ENCODE measurements at regions not wholly inside any gene's neighbourhood (a gene's known extent, or its start where the extent isn't known, plus 50 kb on each side); places are given as distances from the start of the nearest gene placed in this dataset.

- H3K9ac ChIP-seq (ENCODE audit: low read length) = no peak overlapping the region
- intact Hi-C loops (cut with micrococcal nuclease) = no loop called here
- H3K27ac ChIP-seq (ENCODE audit: low read length in 2 of 2) = no peak overlapping the region
- H3K27me3 ChIP-seq (replicated peaks in 1 of 4; ENCODE audit: control extremely low read depth in 1 of 4, control insufficient read depth in 3 of 4, insufficient read depth in 4 of 4, low read length in 3 of 4) = no peaks in the 10 kb centered on the region
- no peak for TF ChIP-seq EZH2 (IDR thresholded peaks at IDR 0.05; ENCODE audit: borderline replicate concordance, insufficient read depth, low read depth, low read length, poor library complexity, severe bottlenecking)
- no peak for TF ChIP-seq CTCF (IDR thresholded peaks at IDR 0.05)
- H3K9me3 ChIP-seq (ENCODE audit: control extremely low read depth in 1 of 3, control insufficient read depth in 2 of 3, insufficient read depth in 1 of 3, low read length in 2 of 3) = peaks cover 0 to under 1% (median 0%) of the 10 kb centered on the region in 3 donors
- no peaks in the 10 kb centered on the region for H3K4me1 ChIP-seq (ENCODE audit: control insufficient read depth in 2 of 2, insufficient read depth in 2 of 2, low read length in 2 of 2)
- no peaks in the 10 kb centered on the region for H3K36me3 ChIP-seq (replicated peaks in 1 of 2; ENCODE audit: control extremely low read depth in 1 of 2, control insufficient read depth in 1 of 2, extremely low read depth in 1 of 2, insufficient read depth in 2 of 2, low read length in 1 of 2)
- no peaks in the 10 kb centered on the region for H4K20me1 ChIP-seq (ENCODE audit: control insufficient read depth, insufficient read depth, low read length, poor library complexity, severe bottlenecking)
- no peak overlapping the region for H3K4me3 ChIP-seq (ENCODE audit: control extremely low read depth in 1 of 5, extremely low read depth in 1 of 5, insufficient read depth in 1 of 5, low read depth in 2 of 5, low read length in 4 of 5)
- POLR2A ChIA-PET = no interaction called here
- H3K9me3 Mint-ChIP-seq (ENCODE audit: insufficient read depth) = no peaks in the 10 kb centered on the region
- no peak overlapping the region for H3K27ac Mint-ChIP-seq
- no peaks in the 10 kb centered on the region for H3K4me1 Mint-ChIP-seq
- no peaks in the 10 kb centered on the region for H3K27me3 Mint-ChIP-seq
- H3K4me3 Mint-ChIP-seq = no peak overlapping the region
- 51% methylated on average over 5 of the region's 7 CpGs for WGBS (ENCODE audit: insufficient coverage)
- ATAC-seq (ENCODE audit: low read depth) (no peak), DNase-seq (no peak)
- no peak overlapping the region for H2AFZ ChIP-seq (ENCODE audit: insufficient read depth, low read depth, low read length, poor library complexity, severe bottlenecking)
- no peak overlapping the region for H3K4me2 ChIP-seq (replicated peaks; ENCODE audit: low read depth, low read length, poor library complexity, severe bottlenecking)
- H3K79me2 ChIP-seq (ENCODE audit: control insufficient read depth, insufficient read depth, low read length) = no peaks in the 10 kb centered on the region
- CTCF ChIA-PET = no interaction called here
Measured at GRCh38 chr12:127108360-127109215, 1158.4 kb upstream of the TMEM132C start.

GRCh38 chr12:127113945-127114344 lies 1153.0 kb upstream of the TMEM132C start:
- no peak for ATAC-seq (ENCODE audit: low read depth)
- H3K79me2 ChIP-seq (ENCODE audit: control insufficient read depth, insufficient read depth, low read length) = no peaks in the 10 kb centered on the region
- no peaks in the 10 kb centered on the region for H3K27me3 Mint-ChIP-seq

More at GRCh38 chr12:127113945-127114344, 1153.0 kb upstream of the TMEM132C start:
- ChIA-PET CTCF (no interaction called here), POLR2A (no interaction called here)
- Histone ChIP-seq H2AFZ (ENCODE audit: insufficient read depth, low read depth, low read length, poor library complexity, severe bottlenecking) (no peak overlapping the region), H3K4me1 (ENCODE audit: control insufficient read depth in 2 of 2, insufficient read depth in 2 of 2, low read length in 2 of 2) (no peaks in the 10 kb centered on the region), H3K4me2 (replicated peaks; ENCODE audit: low read depth, low read length, poor library complexity, severe bottlenecking) (no peak overlapping the region), H3K27ac (ENCODE audit: low read length in 2 of 2) (no peak overlapping the region), H3K4me3 (ENCODE audit: control extremely low read depth in 1 of 5, extremely low read depth in 1 of 5, insufficient read depth in 1 of 5, low read depth in 2 of 5, low read length in 4 of 5) (no peak overlapping the region), H3K9me3 (ENCODE audit: control extremely low read depth in 1 of 3, control insufficient read depth in 2 of 3, insufficient read depth in 1 of 3, low read length in 2 of 3) (no peaks in the 10 kb centered on the region), H4K20me1 (ENCODE audit: control insufficient read depth, insufficient read depth, low read length, poor library complexity, severe bottlenecking) (no peaks in the 10 kb centered on the region), H3K36me3 (replicated peaks in 1 of 2; ENCODE audit: control extremely low read depth in 1 of 2, control insufficient read depth in 1 of 2, extremely low read depth in 1 of 2, insufficient read depth in 2 of 2, low read length in 1 of 2) (no peaks in the 10 kb centered on the region), H3K9ac (ENCODE audit: low read length) (no peak overlapping the region), H3K27me3 (replicated peaks in 1 of 4; ENCODE audit: control extremely low read depth in 1 of 4, control insufficient read depth in 3 of 4, insufficient read depth in 4 of 4, low read length in 3 of 4) (no peaks in the 10 kb centered on the region)
- H3K4me1 Mint-ChIP-seq = no peaks in the 10 kb centered on the region
- no peak for DNase-seq
- 69% methylated on average over 2 of the region's 2 CpGs for WGBS (ENCODE audit: insufficient coverage)
- H3K4me3 Mint-ChIP-seq = no peak overlapping the region
- no peak overlapping the region for H3K27ac Mint-ChIP-seq
- intact Hi-C loops (cut with micrococcal nuclease) = no loop called here
- TF ChIP-seq EZH2 (IDR thresholded peaks at IDR 0.05; ENCODE audit: borderline replicate concordance, insufficient read depth, low read depth, low read length, poor library complexity, severe bottlenecking) (no peak), CTCF (IDR thresholded peaks at IDR 0.05) (no peak)
- no peaks in the 10 kb centered on the region for H3K9me3 Mint-ChIP-seq (ENCODE audit: insufficient read depth)

All from B cell (primary cell).